ENCODE measurements at regions not wholly inside any gene's neighbourhood (a gene's known extent, or its start where the extent isn't known, plus 50 kb on each side); places are given as distances from the start of the nearest gene placed in this dataset.

- POLR2A ChIA-PET (ENCODE audit: low non-redundant PET): no interaction called here
- CTCF ChIA-PET: interaction anchor here (0.7 kb wide), 1 partner anchor 258 kb away, joined by 4 read pairs; no protein-coding TSS in a partner anchor
- H3K27ac ChIP-seq: no peak overlapping the region
- DNase-seq (ENCODE audit: low spot score): no peak
- TF ChIP-seq CTCF (conservative IDR thresholded peaks at IDR 0.05; ENCODE audit: low read depth): no peak
Measured at GRCh38 chr20:22716821-22717351, 132.5 kb upstream of the FOXA2 start.

GRCh38 chr20:22717466-22717865 is 133.1 kb upstream of the FOXA2 start:
- H3K27ac ChIP-seq: no peak overlapping the region
- ChIA-PET POLR2A (ENCODE audit: low non-redundant PET) (no interaction called here), CTCF (interaction anchor here (0.6 to 0.7 kb wide), 2 partner anchors 257 to 484 kb away, joined by 3 to 4 read pairs; no protein-coding TSS in a partner anchor)
- TF ChIP-seq CTCF (conservative IDR thresholded peaks at IDR 0.05; ENCODE audit: low read depth): no peak
- DNase-seq (ENCODE audit: low spot score): peak; percentile 36

- no peak overlapping the region for H3K27ac ChIP-seq
- CTCF ChIA-PET: no interaction called here
- POLR2A ChIA-PET (ENCODE audit: low non-redundant PET): no interaction called here
- no peak for TF ChIP-seq CTCF (conservative IDR thresholded peaks at IDR 0.05; ENCODE audit: low read depth)
- DNase-seq (ENCODE audit: low spot score): no peak
Measured at GRCh38 chr20:22719167-22719591, 134.8 kb upstream of the FOXA2 start.

- no peak for DNase-seq (ENCODE audit: low spot score)
- no peak overlapping the region for H3K27ac ChIP-seq
- POLR2A ChIA-PET (ENCODE audit: low non-redundant PET): no interaction called here
- no peak for TF ChIP-seq CTCF (conservative IDR thresholded peaks at IDR 0.05; ENCODE audit: low read depth)
- CTCF ChIA-PET: interaction anchor here (0.7 kb wide), 1 partner anchor 458 kb away, joined by 4 read pairs; no protein-coding TSS in a partner anchor
Measured at GRCh38 chr20:22720206-22720605, 135.8 kb upstream of the FOXA2 start.

- H3K27ac ChIP-seq: no peak overlapping the region
- POLR2A ChIA-PET (ENCODE audit: low non-redundant PET): no interaction called here
Measured at GRCh38 chr20:22722811-22723210, 138.4 kb upstream of the FOXA2 start.

GRCh38 chr20:22723659-22724058 is 139.3 kb upstream of the FOXA2 start:
- DNase-seq (ENCODE audit: low spot score): no peak
- TF ChIP-seq CTCF (conservative IDR thresholded peaks at IDR 0.05; ENCODE audit: low read depth): no peak
- no peak overlapping the region for H3K27ac ChIP-seq
- CTCF ChIA-PET: interaction anchor here (0.6 to 1.0 kb wide), 4 partner anchors 32 to 1995 kb away, joined by 3 to 7 read pairs (median 4); no protein-coding TSS in a partner anchor
- POLR2A ChIA-PET (ENCODE audit: low non-redundant PET): no interaction called here

More at GRCh38 chr20:22722811-22723210, 138.4 kb upstream of the FOXA2 start:
- no peak for DNase-seq (ENCODE audit: low spot score)
- TF ChIP-seq CTCF (conservative IDR thresholded peaks at IDR 0.05; ENCODE audit: low read depth): no peak
- CTCF ChIA-PET: no interaction called here
